HG03354 (cell line): ENCODE measurements at regions not wholly inside any gene's neighbourhood (a gene's known extent, or its start where the extent isn't known, plus 50 kb on each side); places are given as distances from the start of the nearest gene placed in this dataset.

Experiments used
- ATAC-seq: cut with Tn5 transposase; IDR thresholded peaks from one replicate; pipeline ENCODE4 v1.9.1; 2021; ENCODE audit warnings: mild to moderate bottlenecking; ENCODE audit not compliant: unreplicated experiment, poor library complexity, severe bottlenecking

DNA sequence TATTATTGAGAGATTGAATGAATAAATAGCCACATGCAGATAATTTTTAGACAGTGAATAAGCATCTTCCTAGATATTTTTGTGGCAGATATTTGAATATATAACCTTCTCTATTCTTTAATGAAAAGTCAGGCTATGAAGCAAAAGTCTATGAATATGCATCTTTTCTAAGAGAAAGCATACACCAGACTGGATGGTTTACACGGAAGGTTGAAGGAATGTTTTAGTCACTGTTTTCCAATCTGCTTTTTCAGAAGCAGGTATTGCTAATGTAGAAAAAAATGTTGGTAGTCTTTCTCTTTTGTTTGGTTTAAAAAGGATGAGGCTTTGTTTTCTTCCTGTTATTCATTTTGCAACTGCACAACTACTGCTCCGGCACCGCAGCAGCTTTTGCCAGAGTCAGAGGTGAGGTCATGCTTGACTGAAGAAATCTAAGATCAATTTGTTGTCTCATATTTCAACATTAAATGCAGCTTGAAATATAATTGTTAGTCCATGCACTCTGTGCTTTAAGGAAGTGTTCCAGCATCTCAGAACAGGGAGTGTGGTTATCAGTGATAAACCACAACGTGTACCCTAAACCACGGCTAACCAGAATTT lies 1540.8 kb upstream of the PIK3C3 start:
- ATAC-seq = no peak

GRCh38 chr18:40413160-40413559 lies 1541.9 kb upstream of the PIK3C3 start:
- no peak for ATAC-seq

DNA sequence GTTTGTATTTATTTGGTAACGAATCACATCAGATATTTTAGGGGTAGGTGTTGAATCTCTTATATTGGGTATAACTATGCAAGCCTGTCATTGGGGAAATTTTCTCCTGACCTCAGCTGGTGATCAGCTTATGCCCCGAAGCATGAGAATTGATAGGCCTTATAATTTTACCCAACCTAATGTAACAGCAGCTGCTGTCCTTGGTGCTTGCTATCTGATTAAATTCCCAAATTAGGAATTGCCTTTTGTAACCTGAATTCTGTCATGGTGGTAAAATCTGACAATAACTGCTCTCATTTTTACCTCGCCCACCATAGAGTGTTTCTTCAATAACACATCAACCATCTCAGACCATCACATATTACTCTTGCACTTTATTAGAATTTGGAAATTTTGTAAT lies 1542.6 kb upstream of the PIK3C3 start:
- ATAC-seq = no peak

DNA sequence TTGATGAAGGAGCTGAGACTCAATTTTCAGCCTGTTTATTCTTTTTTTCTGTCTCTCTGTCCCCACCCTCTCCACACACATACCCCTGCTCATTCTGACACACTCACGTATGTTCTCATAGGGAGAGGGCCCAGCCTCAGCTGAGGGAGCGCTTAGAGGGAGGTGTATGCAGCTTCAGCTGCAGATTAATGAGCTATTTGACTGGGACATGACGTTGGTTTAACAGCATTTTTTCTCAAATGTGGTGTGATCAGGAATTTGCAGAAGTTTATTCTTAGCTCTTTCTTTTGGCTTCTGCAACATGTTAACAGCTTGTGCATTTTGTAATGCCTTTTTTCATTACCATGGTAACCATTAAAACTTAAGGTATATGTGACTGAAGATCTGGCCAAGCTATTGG lies 1547.1 kb upstream of the PIK3C3 start:
- ATAC-seq = no peak

GRCh38 chr18:40404284-40404683 lies 1550.8 kb upstream of the PIK3C3 start:
- ATAC-seq = no peak

- no peak for ATAC-seq
Observed at GRCh38 chr18:40402052-40402451, 1553.0 kb upstream of the PIK3C3 start.

DNA sequence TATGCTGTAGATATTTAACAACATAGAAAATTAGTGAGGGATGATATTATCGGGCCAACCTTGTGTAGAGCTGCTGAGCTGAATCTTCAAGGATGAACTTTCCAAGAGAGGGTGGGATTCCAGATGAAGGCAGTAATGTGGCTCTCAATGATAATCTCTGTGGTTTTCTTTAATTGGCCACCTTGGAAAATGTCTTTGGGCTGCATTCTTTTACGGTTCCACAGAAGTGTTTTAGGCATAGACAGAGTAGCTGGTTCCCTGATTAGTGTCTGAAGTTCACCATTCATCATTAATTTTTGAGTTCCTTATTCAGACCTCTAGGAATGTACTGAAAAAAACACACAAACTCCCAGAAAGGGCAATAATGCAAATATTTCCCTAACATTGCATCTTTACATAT lies 1566.9 kb upstream of the PIK3C3 start:
- ATAC-seq = no peak

DNA sequence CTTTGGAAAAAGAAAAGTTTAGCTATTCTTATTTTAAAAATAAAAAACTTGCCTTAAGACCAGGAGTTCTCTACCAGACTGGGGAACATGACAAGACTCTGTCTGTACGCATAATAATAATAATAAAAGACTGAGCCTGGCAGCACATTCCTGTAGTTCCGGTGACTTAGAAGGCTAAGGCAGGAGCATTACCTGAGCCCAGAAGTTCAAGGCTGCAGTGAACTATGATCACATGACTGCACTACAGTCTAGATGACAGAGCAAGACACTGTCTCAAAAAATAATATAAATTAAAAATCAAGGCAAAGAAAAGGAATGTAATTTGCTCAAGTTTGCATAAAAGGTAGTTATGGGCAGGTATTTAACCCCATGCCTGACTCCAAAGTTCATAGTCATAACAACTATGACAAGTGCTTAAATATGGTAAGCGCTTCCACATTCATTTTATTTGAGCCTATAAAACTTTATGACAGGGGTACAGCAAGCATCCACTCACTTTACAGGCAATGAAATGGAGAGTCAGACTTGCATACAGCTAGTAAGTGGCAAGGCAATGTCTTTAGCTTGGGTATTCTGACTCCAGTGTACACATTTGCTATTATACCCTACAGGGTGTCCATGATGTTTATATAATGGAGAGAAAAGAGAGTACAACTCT lies 1567.8 kb upstream of the PIK3C3 start:
- ATAC-seq = no peak

DNA sequence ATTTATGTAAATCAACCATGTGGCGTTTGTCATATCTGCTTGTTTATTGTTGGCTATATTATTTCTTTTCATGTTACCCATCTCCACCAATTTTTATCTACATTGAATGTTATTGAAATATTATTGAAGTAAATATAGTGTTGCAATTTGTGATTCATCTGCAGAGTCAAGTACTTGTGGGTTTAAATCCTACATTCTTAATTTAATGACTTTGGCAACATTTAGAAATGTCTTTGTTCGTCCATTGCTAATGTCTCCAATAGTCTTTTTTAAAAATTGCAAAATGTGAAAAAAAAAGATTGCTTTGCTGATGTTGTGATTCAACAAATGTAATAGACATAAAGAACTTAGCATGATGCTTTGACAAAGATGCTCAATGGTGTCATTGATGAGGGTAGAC lies 1572.8 kb upstream of the PIK3C3 start:
- ATAC-seq = no peak

- ATAC-seq = no peak
Observed at GRCh38 chr18:40380686-40381439, 1574.2 kb upstream of the PIK3C3 start.

DNA sequence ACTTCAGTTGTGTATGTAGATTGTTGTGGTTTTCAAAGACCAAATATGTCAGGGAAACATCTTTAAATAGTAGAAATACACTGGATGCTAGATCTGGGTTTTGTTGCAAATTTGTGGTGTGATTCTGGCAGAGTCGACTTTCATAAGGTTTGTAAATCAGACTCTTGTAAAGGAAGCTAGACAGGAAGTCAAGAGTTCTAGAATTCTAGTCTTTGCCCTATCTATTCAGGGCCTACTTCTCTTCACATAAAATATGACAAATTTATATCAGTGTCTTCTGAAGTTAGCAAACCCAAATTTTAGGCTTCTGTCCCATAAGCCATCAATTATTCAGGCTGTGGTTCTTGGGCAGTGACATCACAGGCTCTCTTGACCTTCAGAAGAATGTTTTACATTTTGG lies 1579.2 kb upstream of the PIK3C3 start:
- no peak for ATAC-seq

DNA sequence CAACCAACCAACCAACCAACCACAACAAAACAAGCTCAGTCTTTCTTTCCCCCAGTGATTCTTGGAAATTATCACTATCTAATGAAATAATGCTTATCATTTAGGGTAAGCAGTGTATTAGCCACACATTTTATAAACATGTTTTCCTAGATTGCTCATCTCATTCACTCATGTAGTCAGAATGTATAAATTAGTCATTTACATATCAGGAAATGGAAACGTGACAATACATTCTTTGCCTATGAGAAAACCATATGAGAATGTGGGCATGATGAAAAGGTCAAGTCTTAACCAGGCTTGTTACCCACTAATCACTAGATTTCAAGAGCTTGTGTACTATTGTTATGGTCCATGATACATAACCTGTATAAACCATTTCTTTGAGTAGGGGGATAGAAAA lies 1583.4 kb upstream of the PIK3C3 start:
- ATAC-seq = no peak

DNA sequence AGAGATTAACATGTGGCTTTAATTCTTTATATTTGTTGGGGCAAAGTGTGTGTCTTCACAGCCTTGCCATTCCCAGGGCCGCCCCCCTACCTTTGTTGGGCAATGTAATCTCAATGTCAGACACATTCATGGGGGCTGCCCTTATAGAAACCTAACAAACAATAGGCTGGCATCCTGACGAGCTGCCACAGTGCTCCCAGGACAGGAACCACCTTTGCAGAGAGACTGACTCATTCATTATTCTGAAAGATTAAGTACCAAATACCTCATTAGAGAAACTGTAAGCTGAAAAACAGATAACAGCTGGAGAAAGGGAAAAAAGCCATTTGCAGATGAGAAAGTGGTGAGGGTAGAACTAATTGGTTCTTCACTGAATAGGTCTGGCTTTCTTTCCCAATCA lies 1587.5 kb upstream of the PIK3C3 start:
- ATAC-seq = no peak

- ATAC-seq = no peak
Observed at GRCh38 chr18:40366521-40366920, 1588.5 kb upstream of the PIK3C3 start.

DNA sequence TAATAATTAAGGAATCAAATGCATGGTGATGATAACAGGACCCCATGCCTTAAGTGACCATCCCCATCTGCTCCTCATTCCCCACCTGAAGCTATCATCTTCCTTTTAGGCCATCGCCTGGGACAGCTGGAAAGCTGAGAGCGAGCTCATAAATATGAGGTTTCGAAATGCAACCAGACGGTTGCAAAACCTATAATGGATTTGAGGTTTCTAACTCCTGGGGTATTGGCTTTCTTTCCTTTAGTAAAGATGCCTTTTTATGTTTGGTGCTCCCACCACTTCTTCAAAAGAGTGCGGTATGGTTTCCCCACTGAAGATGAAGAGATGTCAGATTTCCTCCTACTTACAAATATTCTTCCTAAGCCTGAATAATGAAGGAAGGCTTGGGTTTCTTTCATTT lies 1589.5 kb upstream of the PIK3C3 start:
- ATAC-seq = no peak

GRCh38 chr18:40360558-40360957 lies 1594.5 kb upstream of the PIK3C3 start:
- no peak for ATAC-seq

DNA sequence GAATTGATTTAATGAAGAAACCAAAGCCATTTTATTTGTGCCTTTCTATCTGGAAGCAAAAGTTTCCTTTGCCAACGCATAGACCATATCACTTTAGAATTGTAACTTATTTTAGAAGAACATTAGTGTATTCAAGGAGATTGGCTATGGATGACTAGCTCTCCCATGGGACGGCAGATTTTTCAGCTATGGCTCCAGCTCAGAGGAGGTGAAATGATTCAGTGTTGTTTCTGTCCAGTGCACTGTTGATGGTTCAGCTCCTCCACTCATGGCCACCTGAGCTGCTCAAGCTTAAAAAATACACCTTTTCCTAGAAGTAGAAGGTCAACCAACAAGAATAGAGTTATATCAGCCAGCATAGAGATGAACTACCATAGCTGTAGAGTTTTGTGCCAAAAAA lies 1597.5 kb upstream of the PIK3C3 start:
- ATAC-seq = no peak

GRCh38 chr18:40356168-40356567 lies 1598.9 kb upstream of the PIK3C3 start:
- ATAC-seq = no peak

DNA sequence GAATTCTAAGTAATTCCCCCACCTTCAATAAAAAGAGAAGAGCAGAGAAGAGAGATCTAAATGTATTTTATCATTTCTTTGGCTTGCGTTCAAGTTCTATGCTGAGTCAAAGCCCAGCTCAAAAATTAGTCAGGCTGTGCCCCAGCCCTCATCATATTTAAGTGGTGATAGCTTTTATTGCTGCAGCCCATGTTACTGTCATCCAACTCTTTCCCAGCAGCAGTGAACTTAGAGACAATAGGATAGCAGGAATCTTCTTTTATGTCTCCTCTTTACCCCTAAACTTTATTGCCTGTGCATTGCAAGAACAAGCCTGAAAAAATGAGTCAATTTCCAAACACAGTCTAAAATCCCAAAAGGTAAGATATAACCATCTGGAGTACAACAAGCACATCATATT lies 1599.3 kb upstream of the PIK3C3 start:
- no peak for ATAC-seq

DNA sequence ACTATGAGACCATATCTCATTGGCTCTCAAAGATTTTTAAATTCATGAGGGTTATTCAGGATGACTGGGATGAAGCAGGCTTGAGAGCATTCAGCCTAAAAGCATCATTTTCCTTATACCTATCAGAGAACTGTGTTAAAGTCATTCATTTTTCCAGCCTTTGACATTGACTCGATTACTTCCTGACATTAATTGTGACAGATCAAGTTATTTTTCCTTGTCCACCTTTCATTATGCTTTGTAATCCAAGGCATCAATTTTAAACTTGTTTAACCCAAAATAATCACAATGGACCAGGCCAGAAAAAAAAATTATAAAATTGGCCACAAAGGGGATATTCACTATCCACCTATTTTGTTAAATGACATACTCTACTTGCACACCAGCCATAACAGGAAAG lies 1606.8 kb upstream of the PIK3C3 start:
- ATAC-seq = no peak

DNA sequence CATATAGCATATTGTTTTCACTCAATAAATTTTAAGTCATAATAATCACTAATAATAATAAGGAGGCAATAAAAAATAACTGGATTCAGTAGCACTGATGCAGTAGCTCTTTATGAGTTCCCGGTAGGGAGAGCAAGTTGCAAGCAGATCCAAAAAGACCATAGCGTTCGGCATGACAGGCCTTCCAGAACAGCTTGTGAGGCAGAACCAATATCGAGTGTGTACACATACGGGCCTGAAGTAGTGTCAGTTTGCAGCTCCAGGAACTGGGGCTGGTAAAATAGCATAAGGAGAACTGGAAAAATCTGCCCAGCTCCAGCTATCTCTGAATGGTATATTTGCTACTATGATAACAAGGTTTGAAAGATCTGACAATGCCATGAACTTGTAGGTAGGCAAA lies 1607.8 kb upstream of the PIK3C3 start:
- no peak for ATAC-seq
